GM23248 (cell line): ENCODE measurements at regions not wholly inside any gene's neighbourhood (a gene's known extent, or its start where the extent isn't known, plus 50 kb on each side); places are given as distances from the start of the nearest gene placed in this dataset.

Experiments used
- DNase-seq: peaks from one replicate; pipeline ENCODE4 v3.0.0-alpha.2; 2015
- H2AFZ ChIP-seq: fragments of 200-600 bp; sonication (generic); 2 replicates; pipeline ENCODE4 v1.6.1; 2016; ENCODE audit warnings: antibody characterized with exemption
- H3F3A ChIP-seq: fragments of 200-600 bp; sonication (generic); 2 replicates; pipeline ENCODE4 v1.6.1; 2016; ENCODE audit warnings: mild to moderate bottlenecking, antibody characterized with exemption, mixed run types; ENCODE audit not compliant: insufficient read depth
- H3K27ac ChIP-seq: fragments of 200-600 bp; sonication (generic); 2 replicates; pipeline ENCODE4 v1.5.1; 2016; ENCODE audit warnings: mild to moderate bottlenecking
- H3K27me3 ChIP-seq: fragments of 200-600 bp; sonication (generic); replicated peaks from 2 replicates; pipeline ENCODE4 v1.6.1; 2016; ENCODE audit warnings: mild to moderate bottlenecking; ENCODE audit not compliant: insufficient read depth
- H3K36me3 ChIP-seq: fragments of 200-600 bp; sonication (generic); 2 replicates; pipeline ENCODE4 v1.6.1; 2016; ENCODE audit warnings: low read depth, mild to moderate bottlenecking
- H3K4me1 ChIP-seq: fragments of 200-600 bp; sonication (generic); 2 replicates; pipeline ENCODE4 v1.6.1; 2016; ENCODE audit warnings: mild to moderate bottlenecking; ENCODE audit not compliant: insufficient read depth
- H3K4me2 ChIP-seq: fragments of 200-600 bp; sonication (generic); one replicate; pipeline ENCODE4 v1.6.1; 2016; ENCODE audit warnings: mild to moderate bottlenecking; ENCODE audit not compliant: unreplicated experiment
- H3K4me3 ChIP-seq: fragments of 200-600 bp; sonication (generic); 2 replicates; pipeline ENCODE4 v1.5.1; 2016; ENCODE audit warnings: mild to moderate bottlenecking
- H3K79me2 ChIP-seq: fragments of 200-600 bp; sonication (generic); 2 replicates; pipeline ENCODE4 v1.6.1; 2016; ENCODE audit warnings: mild to moderate bottlenecking; ENCODE audit not compliant: insufficient read depth
- H3K9ac ChIP-seq: fragments of 200-600 bp; sonication (generic); 2 replicates; pipeline ENCODE4 v1.6.1; 2016; ENCODE audit warnings: mild to moderate bottlenecking
- H3K9me2 ChIP-seq: fragments of 200-600 bp; sonication (generic); 2 replicates; pipeline ENCODE4 v1.6.1; 2016; ENCODE audit warnings: mixed run types, mild to moderate bottlenecking, moderate library complexity; ENCODE audit not compliant: insufficient read depth
- H3K9me3 ChIP-seq: fragments of 200-600 bp; sonication (generic); one replicate; pipeline ENCODE4 v1.6.1; 2017; ENCODE audit warnings: low read depth
- H4K20me1 ChIP-seq: fragments of 200-600 bp; sonication (generic); 2 replicates; pipeline ENCODE4 v1.6.0; 2016; ENCODE audit not compliant: insufficient read depth
- EZH2 ChIP-seq: fragments of 200-600 bp; sonication (generic); IDR thresholded peaks from 2 replicates; pipeline ENCODE4 v1.6.1; 2018; ENCODE audit warnings: antibody characterized with exemption, mild to moderate bottlenecking; ENCODE audit not compliant: insufficient read depth, poor library complexity, severe bottlenecking
- EZH2phosphoT487 ChIP-seq: fragments of 200-600 bp; sonication (generic); IDR thresholded peaks from 2 replicates; pipeline ENCODE4 v1.6.1; 2018; ENCODE audit warnings: antibody characterized with exemption, moderate library complexity, mild to moderate bottlenecking, low read depth; ENCODE audit not compliant: insufficient read depth
- WGBS, 2 experiments: methylation state at CpG; one replicate each; pipeline ENCODE4 v1.1.6; 2015 to 2017; ENCODE audit warnings: low lambda C conversion rate in 2 of 2, low coverage in 1 of 2; ENCODE audit errors: missing lambda C conversion rate in 2 of 2; 5-methylcytosine and 5-hydroxymethylcytosine counted together
- in situ Hi-C: fragments of 300-500 bp; cut with MboI; formaldehyde crosslinking; loops from 2 replicates; pipeline ENCODE4 v1.15.0; 2020

DNA sequence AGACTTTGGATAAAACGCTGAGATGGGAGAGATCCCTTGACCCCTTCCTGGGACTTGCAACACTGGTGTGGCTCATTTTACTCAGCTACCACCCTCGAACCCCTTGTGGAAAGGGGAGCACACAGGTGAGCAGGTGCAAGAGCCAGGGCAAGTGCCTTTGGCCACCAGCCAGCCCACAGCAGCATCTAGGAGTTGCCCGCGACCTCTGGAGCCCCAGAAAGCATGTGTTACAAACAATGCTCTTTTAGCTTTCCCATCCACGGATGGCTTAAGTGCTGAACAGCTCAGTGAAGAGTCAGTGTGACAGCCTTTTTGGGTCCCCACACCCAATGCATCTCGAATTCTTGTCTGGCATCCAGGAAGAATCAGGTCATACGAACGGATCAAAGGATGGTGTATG is 197.8 kb downstream of the MEMO1 start:
- Histone ChIP-seq H3K4me1 (0 out of 2 replicates have a peak, but pooled peaks cover 3% of the 10 kb centered on the region), H3K27ac (no peak overlapping the region), H4K20me1 (no peaks in the 10 kb centered on the region), H3F3A (no peaks in the 10 kb centered on the region), H3K9me2 (0 out of 2 replicates have a peak, but pooled peaks cover 4% of the 10 kb centered on the region), H3K4me3 (no peak overlapping the region), H2AFZ (no peak overlapping the region), H3K4me2 (no peak overlapping the region), H3K79me2 (no peaks in the 10 kb centered on the region), H3K27me3 (no peaks in the 10 kb centered on the region), H3K9ac (no peak overlapping the region), H3K36me3 (no peaks in the 10 kb centered on the region), H3K9me3 (no peaks in the 10 kb centered on the region)
- in situ Hi-C loops = no loop called here
- no peak for DNase-seq
- no peak for TF ChIP-seq EZH2phosphoT487
- TF ChIP-seq EZH2 = no peak
- 70 to 71% methylated on average over 8 of the region's 8 CpGs for WGBS, 2 experiments

- no peak overlapping the region for H2AFZ ChIP-seq
- 0 out of 2 replicates have a peak, but pooled peaks cover 4% of the 10 kb centered on the region for H3K9me2 ChIP-seq
- TF ChIP-seq EZH2 (no peak), EZH2phosphoT487 (no peak)
- no peaks in the 10 kb centered on the region for H3K36me3 ChIP-seq
- H3K79me2 ChIP-seq = no peaks in the 10 kb centered on the region
- H3K4me1 ChIP-seq = 0 out of 2 replicates have a peak, but pooled peaks cover 3% of the 10 kb centered on the region
- H3K27me3 ChIP-seq = no peaks in the 10 kb centered on the region
- peak; percentile 37 for DNase-seq
- no peak overlapping the region for H3K4me3 ChIP-seq
- no peak overlapping the region for H3K9ac ChIP-seq
- no peaks in the 10 kb centered on the region for H3K9me3 ChIP-seq
- no peaks in the 10 kb centered on the region for H4K20me1 ChIP-seq
- no peak overlapping the region for H3K27ac ChIP-seq
- no peaks in the 10 kb centered on the region for H3F3A ChIP-seq
- H3K4me2 ChIP-seq = no peak overlapping the region
- 88 to 93% methylated on average over 2 of the region's 2 CpGs for WGBS, 2 experiments
- in situ Hi-C loops = no loop called here
Measured at GRCh38 chr2:31812051-31812798, 198.6 kb downstream of the MEMO1 start.

DNA sequence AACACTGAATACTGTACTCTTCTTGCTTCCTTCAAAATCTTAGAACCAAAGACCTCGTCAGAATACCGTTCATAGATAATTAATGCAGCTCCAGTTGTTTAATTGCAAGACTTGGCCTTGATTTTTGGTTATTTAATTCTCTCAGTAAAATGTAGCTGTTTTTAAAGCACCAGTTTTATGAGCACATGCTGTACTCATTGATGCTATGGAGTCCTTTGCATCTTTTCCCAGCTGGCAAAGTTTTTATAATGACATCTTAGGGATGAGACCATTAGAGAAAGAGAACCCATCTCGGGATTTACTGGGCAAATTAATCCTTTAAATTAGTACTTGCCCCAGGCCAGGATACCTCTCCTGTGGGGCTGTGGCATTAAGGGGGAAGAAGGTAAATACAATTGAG is 199.3 kb downstream of the MEMO1 start:
- H3K27me3 ChIP-seq = no peaks in the 10 kb centered on the region
- no peak overlapping the region for H3K27ac ChIP-seq
- in situ Hi-C loops = no loop called here
- no peak overlapping the region for H2AFZ ChIP-seq
- no peak overlapping the region for H3K4me3 ChIP-seq
- WGBS, 2 experiments = 2 to 3% methylated on average over 3 of the region's 3 CpGs
- H3F3A ChIP-seq = no peaks in the 10 kb centered on the region
- TF ChIP-seq EZH2phosphoT487 (no peak), EZH2 (no peak)
- H3K79me2 ChIP-seq = no peaks in the 10 kb centered on the region
- H3K4me1 ChIP-seq = 0 out of 2 replicates have a peak, but pooled peaks cover 3% of the 10 kb centered on the region
- no peaks in the 10 kb centered on the region for H3K36me3 ChIP-seq
- H3K9me3 ChIP-seq = no peaks in the 10 kb centered on the region
- H4K20me1 ChIP-seq = no peaks in the 10 kb centered on the region
- no peak for DNase-seq
- no peak overlapping the region for H3K4me2 ChIP-seq
- H3K9ac ChIP-seq = no peak overlapping the region
- 0 out of 2 replicates have a peak, but pooled peaks cover 4% of the 10 kb centered on the region for H3K9me2 ChIP-seq

- no peak overlapping the region for H3K9ac ChIP-seq
- in situ Hi-C loops = no loop called here
- DNase-seq = no peak
- no peak overlapping the region for H2AFZ ChIP-seq
- H3K4me3 ChIP-seq = no peak overlapping the region
- 0 out of 2 replicates have a peak, but pooled peaks cover 3% of the 10 kb centered on the region for H3K4me1 ChIP-seq
- no peaks in the 10 kb centered on the region for H3K36me3 ChIP-seq
- no peaks in the 10 kb centered on the region for H3K9me3 ChIP-seq
- no peaks in the 10 kb centered on the region for H3K27me3 ChIP-seq
- H3K4me2 ChIP-seq = no peak overlapping the region
- 0 out of 2 replicates have a peak, but pooled peaks cover 4% of the 10 kb centered on the region for H3K9me2 ChIP-seq
- H3F3A ChIP-seq = no peaks in the 10 kb centered on the region
- 32 to 36% methylated on average over 5 of the region's 5 CpGs for WGBS, 2 experiments
- no peaks in the 10 kb centered on the region for H4K20me1 ChIP-seq
- TF ChIP-seq EZH2phosphoT487 = no peak
- no peak for TF ChIP-seq EZH2
- H3K27ac ChIP-seq = no peak overlapping the region
- H3K79me2 ChIP-seq = no peaks in the 10 kb centered on the region
Measured at GRCh38 chr2:31810200-31810917, 200.4 kb downstream of the MEMO1 start.
